Peyer's patch (tissue), 4 donors: ENCODE measurements at regions not wholly inside any gene's neighbourhood (a gene's known extent, or its start where the extent isn't known, plus 50 kb on each side); places are given as distances from the start of the nearest gene placed in this dataset.

ENCODE experiments used
- DNase-seq, 3 donors: peaks; one replicate each; pipeline ENCODE4 v3.0.0-alpha.2; 2017 to 2019
- H3K27ac ChIP-seq, 4 donors: fragments of 200-600 bp; sonication (generic); one replicate each; pipeline ENCODE4 v1.5.1; 2016 to 2019
- H3K27me3 ChIP-seq, 2 donors: fragments of 200-600 bp; sonication (generic); one replicate each; pipeline ENCODE4 v1.5.1; 2019
- H3K36me3 ChIP-seq, 3 donors: fragments of 200-600 bp; sonication (generic); one replicate each; pipeline ENCODE4 v1.5.1; 2016 to 2019
- H3K4me1 ChIP-seq, 4 donors: fragments of 200-600 bp; sonication (generic); one replicate each; pipeline ENCODE4 v1.5.1; 2016 to 2019
- H3K4me3 ChIP-seq, 4 donors: fragments of 200-600 bp; sonication (generic); 1 replicate in 3 of 4; 2 replicates in 1 of 4; pipeline ENCODE4 v1.5.1; 2016 to 2019; ENCODE audit warnings: mild to moderate bottlenecking in 1 of 4
- H3K9me3 ChIP-seq, 4 donors: fragments of 200-600 bp; sonication (generic); one replicate each; pipeline ENCODE4 v1.5.1; 2016 to 2019; ENCODE audit warnings: mild to moderate bottlenecking in 1 of 4
- CTCF ChIP-seq, 6 experiments: fragments of 450-650 bp in 4 of 6; fragments of 200-600 bp in 2 of 6; sonication (generic) in 1 of 6; IDR thresholded peaks; one replicate each; pipeline ENCODE4 v1.5.1; 2017 to 2019; ENCODE audit warnings: antibody characterized with exemption in 6 of 6, mild to moderate bottlenecking in 3 of 6, moderate library complexity in 1 of 6
- POLR2A ChIP-seq, 2 donors: fragments of 450-650 bp; IDR thresholded peaks; one replicate each; pipeline ENCODE4 v1.5.1; 2017; ENCODE audit warnings: antibody characterized with exemption in 2 of 2, mild to moderate bottlenecking in 2 of 2, moderate library complexity in 2 of 2

GRCh38 chrX:28246675-28247074 is 265.4 kb upstream of the DCAF8L1 start:
- no peak overlapping the region for H3K4me3 ChIP-seq
- no peak for DNase-seq
- H3K36me3 ChIP-seq, result no peaks in the 10 kb centered on the region
- no peaks in the 10 kb centered on the region for H3K4me1 ChIP-seq
- no peak overlapping the region for H3K27ac ChIP-seq
- H3K9me3 ChIP-seq, result no peaks in the 10 kb centered on the region
- TF ChIP-seq CTCF (IDR thresholded peaks at IDR 0.05), result no peak
- TF ChIP-seq POLR2A (IDR thresholded peaks at IDR 0.05), result no peak
- H3K27me3 ChIP-seq, result no peaks in the 10 kb centered on the region

GRCh38 chrX:28229217-28229616 is 248.0 kb upstream of the DCAF8L1 start:
- H3K4me3 ChIP-seq, result no peak overlapping the region
- H3K27ac ChIP-seq, result no peak overlapping the region
- TF ChIP-seq POLR2A (IDR thresholded peaks at IDR 0.05), result no peak
- TF ChIP-seq CTCF (IDR thresholded peaks at IDR 0.05), result no peak
- no peaks in the 10 kb centered on the region for H3K9me3 ChIP-seq
- H3K27me3 ChIP-seq, result no peaks in the 10 kb centered on the region
- H3K36me3 ChIP-seq, result no peaks in the 10 kb centered on the region
- no peak for DNase-seq
- no peaks in the 10 kb centered on the region for H3K4me1 ChIP-seq

GRCh38 chrX:28225513-28225912 is 244.3 kb upstream of the DCAF8L1 start:
- H3K4me3 ChIP-seq, result no peak overlapping the region
- no peaks in the 10 kb centered on the region for H3K4me1 ChIP-seq
- no peaks in the 10 kb centered on the region for H3K36me3 ChIP-seq
- H3K27me3 ChIP-seq, result no peaks in the 10 kb centered on the region
- H3K27ac ChIP-seq, result no peak overlapping the region
- H3K9me3 ChIP-seq, result no peaks in the 10 kb centered on the region
- no peak for DNase-seq
- TF ChIP-seq POLR2A (IDR thresholded peaks at IDR 0.05) (no peak), CTCF (IDR thresholded peaks at IDR 0.05) (no peak)

- Histone ChIP-seq H3K4me3 (no peak overlapping the region), H3K9me3 (no peaks in the 10 kb centered on the region), H3K36me3 (no peaks in the 10 kb centered on the region), H3K27ac (no peak overlapping the region), H3K27me3 (no peaks in the 10 kb centered on the region), H3K4me1 (no peaks in the 10 kb centered on the region)
- TF ChIP-seq POLR2A (IDR thresholded peaks at IDR 0.05) (no peak), CTCF (IDR thresholded peaks at IDR 0.05) (no peak)
- DNase-seq, result no peak
Measured at GRCh38 chrX:28223991-28224390, 242.7 kb upstream of the DCAF8L1 start.

GRCh38 chrX:28223469-28223868 is 242.2 kb upstream of the DCAF8L1 start:
- Histone ChIP-seq H3K4me1 (no peaks in the 10 kb centered on the region), H3K27ac (no peak overlapping the region), H3K36me3 (no peaks in the 10 kb centered on the region), H3K4me3 (no peak overlapping the region), H3K9me3 (no peaks in the 10 kb centered on the region), H3K27me3 (no peaks in the 10 kb centered on the region)
- no peak for DNase-seq
- TF ChIP-seq CTCF (IDR thresholded peaks at IDR 0.05), result no peak
- TF ChIP-seq POLR2A (IDR thresholded peaks at IDR 0.05), result no peak

GRCh38 chrX:28205905-28206304 is 224.7 kb upstream of the DCAF8L1 start:
- H3K27ac ChIP-seq, result no peak overlapping the region
- DNase-seq, result no peak
- no peaks in the 10 kb centered on the region for H3K9me3 ChIP-seq

More at GRCh38 chrX:28205905-28206304, 224.7 kb upstream of the DCAF8L1 start:
- H3K27me3 ChIP-seq, result no peaks in the 10 kb centered on the region
- no peaks in the 10 kb centered on the region for H3K36me3 ChIP-seq
- no peaks in the 10 kb centered on the region for H3K4me1 ChIP-seq
- TF ChIP-seq CTCF (IDR thresholded peaks at IDR 0.05), result no peak
- no peak for TF ChIP-seq POLR2A (IDR thresholded peaks at IDR 0.05)
- no peak overlapping the region for H3K4me3 ChIP-seq
